T-helper 9 cell (primary cell): ENCODE measurements at regions not wholly inside any gene's neighbourhood (a gene's known extent, or its start where the extent isn't known, plus 50 kb on each side); places are given as distances from the start of the nearest gene placed in this dataset.

Experiments
- DNase-seq: peaks from one replicate; pipeline ENCODE4 v3.0.0-alpha.2; 2020

GRCh38 chr6:148218542-148219258 is 123.9 kb upstream of the SASH1 start:
- no peak for DNase-seq

- no peak for DNase-seq
These were observed 121.2 kb upstream of the SASH1 start for GRCh38 chr6:148221196-148221979.

GRCh38 chr6:148222376-148222775 is 120.3 kb upstream of the SASH1 start:
- DNase-seq = no peak

- no peak for DNase-seq
These were observed 119.8 kb upstream of the SASH1 start for GRCh38 chr6:148222846-148223245.

GRCh38 chr6:148223424-148223842 is 119.2 kb upstream of the SASH1 start:
- no peak for DNase-seq

- no peak for DNase-seq
These were observed 116.8 kb upstream of the SASH1 start for GRCh38 chr6:148225871-148226270.

GRCh38 chr6:148226284-148226683 is 116.4 kb upstream of the SASH1 start:
- DNase-seq = no peak

GRCh38 chr6:148231572-148231971 is 111.1 kb upstream of the SASH1 start:
- DNase-seq = no peak

GRCh38 chr6:148235446-148235845 is 107.2 kb upstream of the SASH1 start:
- no peak for DNase-seq

- DNase-seq = no peak
These were observed 103.9 kb upstream of the SASH1 start for GRCh38 chr6:148238713-148239112.

- no peak for DNase-seq
These were observed 103.4 kb upstream of the SASH1 start for GRCh38 chr6:148239215-148239614.

- no peak for DNase-seq
These were observed 102.7 kb upstream of the SASH1 start for GRCh38 chr6:148239801-148240460.

- DNase-seq = no peak
These were observed 102.2 kb upstream of the SASH1 start for GRCh38 chr6:148240461-148240840.

GRCh38 chr6:148240861-148241477 is 101.7 kb upstream of the SASH1 start:
- no peak for DNase-seq

- no peak for DNase-seq
These were observed 100.5 kb upstream of the SASH1 start for GRCh38 chr6:148242180-148242579.

GRCh38 chr6:148244217-148244935 is 98.3 kb upstream of the SASH1 start:
- DNase-seq = no peak

GRCh38 chr6:148247386-148248063 is 95.1 kb upstream of the SASH1 start:
- no peak for DNase-seq

GRCh38 chr6:148249160-148249559 is 93.5 kb upstream of the SASH1 start:
- no peak for DNase-seq

GRCh38 chr6:148249679-148250375 is 92.8 kb upstream of the SASH1 start:
- no peak for DNase-seq

GRCh38 chr6:148250975-148251685 is 91.5 kb upstream of the SASH1 start:
- no peak for DNase-seq

- no peak for DNase-seq
These were observed 90.7 kb upstream of the SASH1 start for GRCh38 chr6:148251891-148252290.
